Ishikawa (cell line): ENCODE measurements at regions not wholly inside any gene's neighbourhood (a gene's known extent, or its start where the extent isn't known, plus 50 kb on each side); places are given as distances from the start of the nearest gene placed in this dataset.

ENCODE experiments used
- CEBPB ChIP-seq: IDR thresholded peaks from 2 replicates; pipeline ENCODE4 v1.6.1; 2012
- EGR1 ChIP-seq: IDR thresholded peaks from 2 replicates; pipeline ENCODE4 v1.6.1; 2012
- EP300 ChIP-seq: IDR thresholded peaks from 2 replicates; pipeline ENCODE4 v1.6.1; 2012; ENCODE audit warnings: borderline replicate concordance
- RAD21 ChIP-seq: IDR thresholded peaks from 2 replicates; pipeline ENCODE4 v1.6.1; 2012; ENCODE audit warnings: low read depth
- TAF1 ChIP-seq: IDR thresholded peaks from 2 replicates; pipeline ENCODE4 v1.6.1; 2012; ENCODE audit warnings: low read depth, mild to moderate bottlenecking
- TCF12 ChIP-seq: IDR thresholded peaks from 2 replicates; pipeline ENCODE4 v1.6.1; 2012; ENCODE audit warnings: low read depth
- TEAD4 ChIP-seq: IDR thresholded peaks from 2 replicates; pipeline ENCODE4 v1.6.1; 2012
- TF ChIP-seq, protein P1 (sequence below): IDR thresholded peaks from 2 replicates; pipeline ENCODE4 v1.6.1; 2012; ENCODE audit warnings: low read depth, mild to moderate bottlenecking
- TF ChIP-seq, protein P2 (sequence below): IDR thresholded peaks from 2 replicates; pipeline ENCODE4 v1.6.1; 2012
- TF ChIP-seq, protein P3 (sequence below): IDR thresholded peaks from 2 replicates; pipeline ENCODE4 v1.6.1; 2012

DNA sequence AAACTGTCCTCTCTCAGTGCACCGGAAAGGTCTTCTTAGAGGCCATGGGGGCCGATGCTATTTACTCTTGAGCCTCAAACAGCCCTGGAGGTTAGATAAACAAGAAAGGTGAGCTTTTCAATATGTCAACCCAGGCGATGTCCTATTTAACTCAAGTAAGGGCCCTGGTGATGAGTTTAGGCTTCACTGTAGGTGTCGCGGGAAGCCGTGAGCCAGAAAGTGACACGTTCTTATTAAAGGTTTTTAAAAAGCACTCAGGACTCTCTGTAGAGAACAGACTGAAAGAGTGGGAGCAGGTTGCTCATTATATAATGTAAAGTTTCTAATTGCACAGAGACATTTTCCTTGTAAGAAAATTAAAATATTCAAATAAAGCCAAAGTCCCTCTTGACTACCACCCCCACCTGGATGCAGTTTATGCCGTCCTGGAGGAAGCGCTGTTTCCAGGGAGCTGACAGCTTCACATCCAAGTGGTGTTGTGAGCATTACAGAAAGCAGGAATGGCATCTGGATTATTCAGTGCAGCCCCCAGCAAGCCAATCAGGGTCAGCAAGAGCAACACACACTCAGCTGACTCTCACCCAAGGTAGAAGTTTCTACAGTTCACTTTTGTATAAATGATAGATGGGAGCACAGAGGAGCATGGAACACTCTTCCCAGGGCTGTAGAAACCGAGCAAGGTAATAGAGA, 280.3 kb downstream of the DRD1 start:
- TF ChIP-seq, protein P1, sequence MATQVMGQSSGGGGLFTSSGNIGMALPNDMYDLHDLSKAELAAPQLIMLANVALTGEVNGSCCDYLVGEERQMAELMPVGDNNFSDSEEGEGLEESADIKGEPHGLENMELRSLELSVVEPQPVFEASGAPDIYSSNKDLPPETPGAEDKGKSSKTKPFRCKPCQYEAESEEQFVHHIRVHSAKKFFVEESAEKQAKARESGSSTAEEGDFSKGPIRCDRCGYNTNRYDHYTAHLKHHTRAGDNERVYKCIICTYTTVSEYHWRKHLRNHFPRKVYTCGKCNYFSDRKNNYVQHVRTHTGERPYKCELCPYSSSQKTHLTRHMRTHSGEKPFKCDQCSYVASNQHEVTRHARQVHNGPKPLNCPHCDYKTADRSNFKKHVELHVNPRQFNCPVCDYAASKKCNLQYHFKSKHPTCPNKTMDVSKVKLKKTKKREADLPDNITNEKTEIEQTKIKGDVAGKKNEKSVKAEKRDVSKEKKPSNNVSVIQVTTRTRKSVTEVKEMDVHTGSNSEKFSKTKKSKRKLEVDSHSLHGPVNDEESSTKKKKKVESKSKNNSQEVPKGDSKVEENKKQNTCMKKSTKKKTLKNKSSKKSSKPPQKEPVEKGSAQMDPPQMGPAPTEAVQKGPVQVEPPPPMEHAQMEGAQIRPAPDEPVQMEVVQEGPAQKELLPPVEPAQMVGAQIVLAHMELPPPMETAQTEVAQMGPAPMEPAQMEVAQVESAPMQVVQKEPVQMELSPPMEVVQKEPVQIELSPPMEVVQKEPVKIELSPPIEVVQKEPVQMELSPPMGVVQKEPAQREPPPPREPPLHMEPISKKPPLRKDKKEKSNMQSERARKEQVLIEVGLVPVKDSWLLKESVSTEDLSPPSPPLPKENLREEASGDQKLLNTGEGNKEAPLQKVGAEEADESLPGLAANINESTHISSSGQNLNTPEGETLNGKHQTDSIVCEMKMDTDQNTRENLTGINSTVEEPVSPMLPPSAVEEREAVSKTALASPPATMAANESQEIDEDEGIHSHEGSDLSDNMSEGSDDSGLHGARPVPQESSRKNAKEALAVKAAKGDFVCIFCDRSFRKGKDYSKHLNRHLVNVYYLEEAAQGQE = no peak
- TF ChIP-seq EP300 (no peak), CEBPB (no peak), TAF1 (no peak), TCF12 (no peak), RAD21 (no peak), EGR1 (no peak), TEAD4 (no peak)
- TF ChIP-seq, protein P2, sequence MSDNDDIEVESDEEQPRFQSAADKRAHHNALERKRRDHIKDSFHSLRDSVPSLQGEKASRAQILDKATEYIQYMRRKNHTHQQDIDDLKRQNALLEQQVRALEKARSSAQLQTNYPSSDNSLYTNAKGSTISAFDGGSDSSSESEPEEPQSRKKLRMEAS = no peak
- TF ChIP-seq, protein P3, sequence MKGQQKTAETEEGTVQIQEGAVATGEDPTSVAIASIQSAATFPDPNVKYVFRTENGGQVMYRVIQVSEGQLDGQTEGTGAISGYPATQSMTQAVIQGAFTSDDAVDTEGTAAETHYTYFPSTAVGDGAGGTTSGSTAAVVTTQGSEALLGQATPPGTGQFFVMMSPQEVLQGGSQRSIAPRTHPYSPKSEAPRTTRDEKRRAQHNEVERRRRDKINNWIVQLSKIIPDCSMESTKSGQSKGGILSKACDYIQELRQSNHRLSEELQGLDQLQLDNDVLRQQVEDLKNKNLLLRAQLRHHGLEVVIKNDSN = no peak
